ENCODE measurements at regions not wholly inside any gene's neighbourhood (a gene's known extent, or its start where the extent isn't known, plus 50 kb on each side); places are given as distances from the start of the nearest gene placed in this dataset.

DNA sequence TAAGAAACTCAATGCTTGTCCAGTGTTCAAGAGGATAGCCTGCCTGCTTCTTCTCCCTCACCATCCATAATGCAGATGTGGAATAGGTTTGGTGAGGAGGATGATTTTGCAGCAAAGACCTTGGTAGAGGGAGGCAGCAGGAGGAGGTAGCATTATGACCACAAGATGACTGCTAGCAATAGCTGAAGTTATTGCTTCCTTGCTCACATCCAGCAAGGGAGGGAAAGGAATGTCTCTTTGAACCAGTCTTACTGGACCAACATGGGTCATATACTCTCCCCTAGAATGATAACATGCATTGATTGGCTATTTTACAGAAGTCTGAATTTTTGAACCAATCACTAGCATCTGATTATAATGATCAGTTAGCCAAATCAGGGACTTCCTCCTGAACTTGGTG, 607.6 kb downstream of the EBF1 start:
- Histone ChIP-seq H3K36me3 (ENCODE audit: insufficient read depth, low read length) (no peaks in the 10 kb centered on the region), H3K4me1 (ENCODE audit: insufficient read depth, low read length) (no peaks in the 10 kb centered on the region), H3K4me3 (ENCODE audit: low read depth in 1 of 2, low read length in 2 of 2) (no peak overlapping the region), H3K4me2 (ENCODE audit: insufficient read depth, low read length) (no peak overlapping the region), H4K20me1 (ENCODE audit: insufficient read depth, low read length) (no peaks in the 10 kb centered on the region), H2AFZ (ENCODE audit: low read depth, low read length) (no peak overlapping the region), H3K9me3 (ENCODE audit: insufficient read depth, low read length, severe bottlenecking) (no peaks in the 10 kb centered on the region), H3K27me3 (ENCODE audit: insufficient read depth, low read length, poor library complexity) (no peaks in the 10 kb centered on the region), H3K79me2 (ENCODE audit: insufficient read depth, low read length) (no peaks in the 10 kb centered on the region), H3K27ac (ENCODE audit: low read length) (no peak overlapping the region), H3K9ac (ENCODE audit: low read depth, low read length) (no peak overlapping the region)
- no peak for ATAC-seq (ENCODE audit: insufficient read depth, low read depth)
- TF ChIP-seq, protein P1, sequence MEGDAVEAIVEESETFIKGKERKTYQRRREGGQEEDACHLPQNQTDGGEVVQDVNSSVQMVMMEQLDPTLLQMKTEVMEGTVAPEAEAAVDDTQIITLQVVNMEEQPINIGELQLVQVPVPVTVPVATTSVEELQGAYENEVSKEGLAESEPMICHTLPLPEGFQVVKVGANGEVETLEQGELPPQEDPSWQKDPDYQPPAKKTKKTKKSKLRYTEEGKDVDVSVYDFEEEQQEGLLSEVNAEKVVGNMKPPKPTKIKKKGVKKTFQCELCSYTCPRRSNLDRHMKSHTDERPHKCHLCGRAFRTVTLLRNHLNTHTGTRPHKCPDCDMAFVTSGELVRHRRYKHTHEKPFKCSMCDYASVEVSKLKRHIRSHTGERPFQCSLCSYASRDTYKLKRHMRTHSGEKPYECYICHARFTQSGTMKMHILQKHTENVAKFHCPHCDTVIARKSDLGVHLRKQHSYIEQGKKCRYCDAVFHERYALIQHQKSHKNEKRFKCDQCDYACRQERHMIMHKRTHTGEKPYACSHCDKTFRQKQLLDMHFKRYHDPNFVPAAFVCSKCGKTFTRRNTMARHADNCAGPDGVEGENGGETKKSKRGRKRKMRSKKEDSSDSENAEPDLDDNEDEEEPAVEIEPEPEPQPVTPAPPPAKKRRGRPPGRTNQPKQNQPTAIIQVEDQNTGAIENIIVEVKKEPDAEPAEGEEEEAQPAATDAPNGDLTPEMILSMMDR (IDR thresholded peaks at IDR 0.05; ENCODE audit: borderline replicate concordance, extremely low read depth, low read length, poor library complexity, severe bottlenecking): no peak
- no peak for TF ChIP-seq EZH2 (IDR thresholded peaks at IDR 0.05; ENCODE audit: borderline replicate concordance, low read depth, low read length, severe bottlenecking)
- no peak for DNase-seq

DNA sequence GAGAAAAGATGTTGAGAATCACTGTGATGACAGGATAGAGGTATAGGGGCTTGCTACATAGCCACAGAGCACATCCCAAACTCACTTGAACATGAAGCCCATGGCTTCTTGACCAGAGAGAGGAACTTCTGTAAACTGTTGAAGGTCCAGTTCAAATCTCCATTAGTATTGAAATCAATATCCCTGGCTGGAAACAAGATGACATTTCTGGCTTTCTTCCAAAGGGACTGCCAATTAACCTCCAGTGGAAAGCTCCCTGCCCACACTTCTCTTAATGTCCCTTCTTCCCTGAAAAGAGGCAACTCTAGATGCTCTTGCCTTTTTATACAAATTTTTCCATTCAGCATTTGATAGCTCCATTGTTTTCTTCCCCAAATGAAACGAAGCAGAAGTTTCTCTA, 612.1 kb downstream of the EBF1 start:
- H3K9me3 ChIP-seq (ENCODE audit: insufficient read depth, low read length, severe bottlenecking): no peaks in the 10 kb centered on the region

DNA sequence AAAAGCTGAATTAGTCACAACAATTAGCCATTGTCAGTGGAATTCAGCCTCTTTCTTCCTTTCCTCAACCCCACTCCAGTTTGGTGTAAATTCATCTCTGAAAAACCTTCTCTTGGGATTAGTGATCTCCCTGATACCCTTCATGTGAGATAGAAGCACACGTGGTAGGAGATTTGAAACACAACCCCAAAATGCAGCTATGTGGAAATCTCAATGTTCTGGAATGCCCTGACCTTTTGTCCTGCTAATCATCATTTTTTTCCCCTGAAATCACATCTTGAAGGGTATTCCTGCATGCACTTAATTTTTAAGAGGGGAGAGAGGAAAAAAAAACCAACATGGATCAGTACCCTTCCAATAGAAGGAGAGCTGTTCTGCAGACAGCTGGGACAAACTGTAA, 612.6 kb downstream of the EBF1 start:
- H3K9me3 ChIP-seq (ENCODE audit: insufficient read depth, low read length, severe bottlenecking): no peaks in the 10 kb centered on the region
- no peak overlapping the region for H2AFZ ChIP-seq (ENCODE audit: low read depth, low read length)
- no peaks in the 10 kb centered on the region for H3K27me3 ChIP-seq (ENCODE audit: insufficient read depth, low read length, poor library complexity)
- ATAC-seq (ENCODE audit: insufficient read depth, low read depth) (no peak), DNase-seq (no peak)
- H4K20me1 ChIP-seq (ENCODE audit: insufficient read depth, low read length): no peaks in the 10 kb centered on the region
- H3K27ac ChIP-seq (ENCODE audit: low read length): no peak overlapping the region
- no peak overlapping the region for H3K4me2 ChIP-seq (ENCODE audit: insufficient read depth, low read length)
- H3K36me3 ChIP-seq (ENCODE audit: insufficient read depth, low read length): no peaks in the 10 kb centered on the region
- H3K4me1 ChIP-seq (ENCODE audit: insufficient read depth, low read length): peaks cover 11% of the 10 kb centered on the region
- TF ChIP-seq, protein P1 (IDR thresholded peaks at IDR 0.05; ENCODE audit: borderline replicate concordance, extremely low read depth, low read length, poor library complexity, severe bottlenecking): no peak
- TF ChIP-seq EZH2 (IDR thresholded peaks at IDR 0.05; ENCODE audit: borderline replicate concordance, low read depth, low read length, severe bottlenecking): no peak
- no peaks in the 10 kb centered on the region for H3K79me2 ChIP-seq (ENCODE audit: insufficient read depth, low read length)
- H3K9ac ChIP-seq (ENCODE audit: low read depth, low read length): no peak overlapping the region
- H3K4me3 ChIP-seq (ENCODE audit: low read depth in 1 of 2, low read length in 2 of 2): no peak overlapping the region

More for the DNA sequence above, 612.1 kb downstream of the EBF1 start:
- ATAC-seq (ENCODE audit: insufficient read depth, low read depth) (no peak), DNase-seq (no peak)
- Histone ChIP-seq H3K4me1 (ENCODE audit: insufficient read depth, low read length) (peaks cover 11% of the 10 kb centered on the region), H4K20me1 (ENCODE audit: insufficient read depth, low read length) (no peaks in the 10 kb centered on the region), H3K27me3 (ENCODE audit: insufficient read depth, low read length, poor library complexity) (no peaks in the 10 kb centered on the region), H3K9ac (ENCODE audit: low read depth, low read length) (no peak overlapping the region), H3K4me3 (ENCODE audit: low read depth in 1 of 2, low read length in 2 of 2) (no peak overlapping the region), H3K79me2 (ENCODE audit: insufficient read depth, low read length) (no peaks in the 10 kb centered on the region), H3K27ac (ENCODE audit: low read length) (no peak overlapping the region), H2AFZ (ENCODE audit: low read depth, low read length) (no peak overlapping the region), H3K36me3 (ENCODE audit: insufficient read depth, low read length) (no peaks in the 10 kb centered on the region), H3K4me2 (ENCODE audit: insufficient read depth, low read length) (no peak overlapping the region)
- TF ChIP-seq, protein P1 (IDR thresholded peaks at IDR 0.05; ENCODE audit: borderline replicate concordance, extremely low read depth, low read length, poor library complexity, severe bottlenecking): no peak
- TF ChIP-seq EZH2 (IDR thresholded peaks at IDR 0.05; ENCODE audit: borderline replicate concordance, low read depth, low read length, severe bottlenecking): no peak

DNA sequence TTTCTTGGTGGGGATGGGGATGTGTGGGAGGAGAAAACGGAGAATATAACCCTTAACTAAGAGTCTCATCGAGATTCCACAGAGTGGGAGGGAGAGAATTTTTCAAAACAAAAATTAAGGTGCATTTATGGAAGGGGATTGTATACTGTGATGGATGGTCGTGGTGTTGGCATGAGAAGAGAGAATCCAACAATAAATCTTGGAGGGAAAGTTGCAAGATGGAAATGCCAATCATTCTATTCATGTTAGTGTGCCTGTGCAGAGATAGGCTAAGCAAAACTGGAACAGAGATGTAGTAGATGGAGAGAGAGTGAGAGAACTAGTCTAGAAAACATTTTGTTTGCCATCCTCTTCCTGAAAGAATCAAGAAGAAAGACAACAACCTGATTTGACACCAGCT, 613.1 kb downstream of the EBF1 start:
- DNase-seq (no peak), ATAC-seq (ENCODE audit: insufficient read depth, low read depth) (no peak)
- no peaks in the 10 kb centered on the region for H3K79me2 ChIP-seq (ENCODE audit: insufficient read depth, low read length)
- no peaks in the 10 kb centered on the region for H4K20me1 ChIP-seq (ENCODE audit: insufficient read depth, low read length)
- H3K27me3 ChIP-seq (ENCODE audit: insufficient read depth, low read length, poor library complexity): no peaks in the 10 kb centered on the region
- H3K9me3 ChIP-seq (ENCODE audit: insufficient read depth, low read length, severe bottlenecking): no peaks in the 10 kb centered on the region
- H3K27ac ChIP-seq (ENCODE audit: low read length): no peak overlapping the region
- H3K36me3 ChIP-seq (ENCODE audit: insufficient read depth, low read length): no peaks in the 10 kb centered on the region
- TF ChIP-seq EZH2 (IDR thresholded peaks at IDR 0.05; ENCODE audit: borderline replicate concordance, low read depth, low read length, severe bottlenecking): no peak
- TF ChIP-seq, protein P1 (IDR thresholded peaks at IDR 0.05; ENCODE audit: borderline replicate concordance, extremely low read depth, low read length, poor library complexity, severe bottlenecking): no peak
- no peak overlapping the region for H3K9ac ChIP-seq (ENCODE audit: low read depth, low read length)
- no peak overlapping the region for H2AFZ ChIP-seq (ENCODE audit: low read depth, low read length)
- peaks cover 11% of the 10 kb centered on the region for H3K4me1 ChIP-seq (ENCODE audit: insufficient read depth, low read length)
- no peak overlapping the region for H3K4me3 ChIP-seq (ENCODE audit: low read depth in 1 of 2, low read length in 2 of 2)
- H3K4me2 ChIP-seq (ENCODE audit: insufficient read depth, low read length): no peak overlapping the region
